ENCODE measurements at regions not wholly inside any gene's neighbourhood (a gene's known extent, or its start where the extent isn't known, plus 50 kb on each side); places are given as distances from the start of the nearest gene placed in this dataset.

DNA sequence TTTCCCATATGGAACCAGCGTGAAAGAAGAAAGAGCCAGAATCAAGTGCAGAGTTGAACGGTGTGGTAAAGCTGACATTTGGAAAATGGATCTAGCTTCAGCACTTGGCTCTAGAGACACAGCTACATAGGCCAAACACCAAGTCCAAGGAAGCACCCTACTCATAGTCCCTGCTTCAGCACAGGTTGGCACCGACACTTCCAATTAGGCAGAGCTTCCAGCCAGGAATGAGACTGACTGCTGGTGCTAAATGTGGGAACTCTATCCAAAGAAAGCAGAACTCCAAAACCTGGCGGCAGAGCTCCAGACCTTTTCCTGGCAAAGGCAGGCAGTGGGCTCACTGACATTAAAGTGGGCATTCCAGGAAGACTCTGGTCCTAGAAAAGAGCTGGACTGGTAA lies 125.4 kb upstream of the CTNNA2 start (continued):
- TF ChIP-seq RAD21 (IDR thresholded peaks at IDR 0.05 in 1 of 2, conservative IDR thresholded peaks at IDR 0.05 in 1 of 2; ENCODE audit: low read depth in 2 of 2, low read length in 2 of 2) (no peak), CHD1 (IDR thresholded peaks at IDR 0.05; ENCODE audit: low read depth, low read length) (no peak), MAFK (IDR thresholded peaks at IDR 0.05; ENCODE audit: low read depth, low read length) (no peak), SP2 (IDR thresholded peaks at IDR 0.05; ENCODE audit: low read length) (no peak), CHD2 (IDR thresholded peaks at IDR 0.05; ENCODE audit: low read length) (no peak)

Data from H1 (cell line).